GM21737 (cell line): ENCODE measurements at regions not wholly inside any gene's neighbourhood (a gene's known extent, or its start where the extent isn't known, plus 50 kb on each side); places are given as distances from the start of the nearest gene placed in this dataset.

Experiments used
- ATAC-seq: cut with Tn5 transposase; IDR thresholded peaks from one replicate; pipeline ENCODE4 v1.9.1; 2021; ENCODE audit warnings: mild to moderate bottlenecking, moderate library complexity; ENCODE audit not compliant: unreplicated experiment

DNA sequence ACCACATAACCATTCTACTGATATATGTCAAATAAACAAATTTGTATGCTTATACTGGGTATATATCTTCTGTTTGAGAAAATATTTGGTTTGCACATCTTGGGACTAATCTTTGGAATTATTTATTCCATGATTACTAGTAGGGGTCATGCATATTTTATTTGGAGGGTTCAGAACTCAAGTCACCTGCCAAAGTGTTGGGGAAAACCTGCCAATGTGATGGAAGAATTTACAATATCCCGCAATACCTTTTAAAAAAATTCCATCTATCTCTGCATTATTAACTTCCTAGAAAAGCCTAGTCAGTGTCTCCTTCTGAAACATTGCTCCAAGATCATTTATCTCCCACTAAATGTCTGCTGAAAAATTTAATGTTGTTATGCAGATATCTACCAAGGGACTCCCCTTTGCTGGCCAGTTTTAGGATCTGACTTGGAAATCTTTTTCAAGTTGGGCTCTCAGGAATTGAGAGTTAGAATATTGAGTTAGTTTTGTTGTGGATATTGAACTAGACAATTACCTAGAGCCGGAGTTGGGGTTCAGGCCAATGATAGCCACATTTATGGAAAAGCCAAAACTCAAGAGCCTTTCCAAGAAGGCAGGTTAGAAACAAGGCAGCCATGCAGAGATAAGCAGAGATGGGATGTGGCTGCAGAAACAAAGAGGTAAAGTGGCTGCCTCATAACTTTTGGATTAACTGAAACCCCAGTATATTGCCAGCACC lies 425.2 kb downstream of the ADAMTS20 start:
- no peak for ATAC-seq

- no peak for ATAC-seq
Measured at GRCh38 chr12:43123461-43123860, 428.5 kb downstream of the ADAMTS20 start.

GRCh38 chr12:43120150-43120549 lies 431.9 kb downstream of the ADAMTS20 start:
- no peak for ATAC-seq

DNA sequence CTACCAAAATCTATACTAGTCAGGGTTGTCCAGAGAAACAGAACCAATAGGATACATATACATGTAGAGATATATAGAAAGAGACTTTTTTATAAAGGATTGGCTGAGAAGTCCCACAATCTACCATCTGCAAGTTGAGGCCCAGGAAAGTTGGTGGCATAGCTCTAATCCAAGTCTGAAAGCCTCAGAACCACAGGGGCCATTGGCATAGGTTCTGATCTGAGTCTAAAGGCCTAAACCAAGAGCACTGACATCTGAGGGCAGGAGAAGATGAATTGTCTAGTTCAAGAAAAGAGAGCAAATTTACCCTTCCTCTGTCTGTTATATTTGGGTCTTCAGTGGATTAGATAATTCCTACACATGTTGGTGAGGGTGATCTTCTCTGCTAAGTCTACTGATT lies 433.1 kb downstream of the ADAMTS20 start:
- ATAC-seq = no peak

DNA sequence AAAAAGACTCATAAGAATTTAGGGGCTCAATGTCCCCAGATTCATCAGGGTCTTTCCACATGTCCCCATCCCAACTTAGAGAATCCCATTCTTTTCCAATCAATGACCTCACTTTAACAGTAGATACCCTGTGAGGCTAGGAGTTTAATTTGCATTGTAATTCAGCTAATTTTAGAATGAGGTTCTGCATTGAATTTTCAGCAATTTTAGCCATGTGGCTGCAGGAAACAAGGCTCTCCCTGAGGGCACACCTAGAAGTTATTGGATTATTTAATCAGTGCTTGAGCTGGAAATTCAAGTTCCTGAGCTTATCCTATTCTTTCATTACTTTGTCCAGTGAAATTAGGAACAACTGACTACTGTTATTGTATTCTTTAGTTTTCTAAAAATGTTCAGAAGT lies 433.8 kb downstream of the ADAMTS20 start:
- ATAC-seq = no peak

GRCh38 chr12:43117226-43117930 lies 434.6 kb downstream of the ADAMTS20 start:
- no peak for ATAC-seq

DNA sequence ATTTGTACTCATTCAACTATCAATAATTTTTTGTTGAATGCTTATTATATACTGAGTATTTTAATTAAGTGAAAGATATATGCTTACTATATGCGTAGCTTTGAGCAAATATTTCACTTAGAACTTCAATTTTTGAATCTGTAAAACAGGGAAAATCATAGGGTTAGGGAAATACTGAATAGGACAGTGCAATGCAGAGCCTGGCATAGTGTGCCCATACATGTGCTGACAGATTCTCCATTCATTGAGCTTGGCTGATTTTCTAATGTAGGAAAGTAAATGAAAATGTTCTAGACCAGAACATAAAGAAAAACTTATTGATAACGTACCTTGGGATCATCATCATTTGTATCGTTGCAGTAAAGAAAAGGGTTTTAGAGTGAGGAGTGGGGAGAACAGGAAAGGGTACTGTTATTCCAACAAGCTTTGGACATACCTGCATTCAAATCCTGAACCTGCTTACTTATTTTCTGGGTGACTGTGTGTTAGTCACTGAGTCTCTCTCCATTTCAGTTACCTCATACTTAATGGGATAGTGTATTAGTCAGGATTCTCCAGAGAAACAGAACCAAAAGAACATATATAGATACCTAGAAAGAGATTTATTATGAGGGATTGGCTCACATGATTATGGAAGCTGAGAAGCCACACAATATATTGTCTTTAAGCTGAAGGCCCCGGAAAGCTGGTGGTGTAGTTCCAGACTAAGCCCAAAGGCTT lies 436.4 kb downstream of the ADAMTS20 start:
- ATAC-seq = no peak

DNA sequence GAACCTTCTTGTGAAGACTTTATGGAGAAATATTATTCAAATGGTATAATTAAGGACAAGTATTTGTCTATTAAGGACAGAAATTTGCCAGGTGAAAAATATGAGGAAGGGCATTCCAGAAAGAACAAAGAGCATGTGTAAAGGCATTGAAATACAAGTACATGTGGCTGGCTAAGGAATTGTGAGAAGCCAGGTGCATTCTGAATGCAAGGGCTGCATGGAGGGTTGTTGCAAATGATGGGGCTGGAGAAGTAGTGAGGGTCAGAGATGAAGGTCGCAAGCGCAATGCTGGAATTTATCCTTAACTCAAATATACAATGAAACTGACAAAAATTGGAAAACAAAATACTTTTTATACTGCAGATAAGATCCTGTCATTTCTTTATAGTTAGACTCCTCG lies 437.7 kb downstream of the ADAMTS20 start:
- no peak for ATAC-seq

- ATAC-seq = no peak
Measured at GRCh38 chr12:43113616-43114015, 438.4 kb downstream of the ADAMTS20 start.

DNA sequence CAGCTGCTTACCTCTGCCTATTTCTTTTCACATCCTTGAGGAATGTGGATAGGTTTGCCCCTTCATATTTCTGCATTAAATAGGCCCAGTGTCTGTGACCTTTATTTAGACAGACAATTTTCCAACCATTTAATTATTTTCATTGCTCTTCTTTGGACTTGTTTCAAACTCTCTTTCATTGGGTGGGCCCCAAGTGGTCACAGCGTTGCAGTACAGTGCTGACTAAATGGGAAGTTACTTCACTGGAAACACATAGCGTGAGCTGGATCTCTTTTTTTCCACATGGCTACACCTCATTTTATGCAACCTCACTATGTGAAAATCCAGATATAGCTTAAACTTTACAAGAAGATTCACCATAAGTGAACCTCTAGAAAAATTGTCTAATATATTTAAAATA lies 438.9 kb downstream of the ADAMTS20 start:
- ATAC-seq = no peak

DNA sequence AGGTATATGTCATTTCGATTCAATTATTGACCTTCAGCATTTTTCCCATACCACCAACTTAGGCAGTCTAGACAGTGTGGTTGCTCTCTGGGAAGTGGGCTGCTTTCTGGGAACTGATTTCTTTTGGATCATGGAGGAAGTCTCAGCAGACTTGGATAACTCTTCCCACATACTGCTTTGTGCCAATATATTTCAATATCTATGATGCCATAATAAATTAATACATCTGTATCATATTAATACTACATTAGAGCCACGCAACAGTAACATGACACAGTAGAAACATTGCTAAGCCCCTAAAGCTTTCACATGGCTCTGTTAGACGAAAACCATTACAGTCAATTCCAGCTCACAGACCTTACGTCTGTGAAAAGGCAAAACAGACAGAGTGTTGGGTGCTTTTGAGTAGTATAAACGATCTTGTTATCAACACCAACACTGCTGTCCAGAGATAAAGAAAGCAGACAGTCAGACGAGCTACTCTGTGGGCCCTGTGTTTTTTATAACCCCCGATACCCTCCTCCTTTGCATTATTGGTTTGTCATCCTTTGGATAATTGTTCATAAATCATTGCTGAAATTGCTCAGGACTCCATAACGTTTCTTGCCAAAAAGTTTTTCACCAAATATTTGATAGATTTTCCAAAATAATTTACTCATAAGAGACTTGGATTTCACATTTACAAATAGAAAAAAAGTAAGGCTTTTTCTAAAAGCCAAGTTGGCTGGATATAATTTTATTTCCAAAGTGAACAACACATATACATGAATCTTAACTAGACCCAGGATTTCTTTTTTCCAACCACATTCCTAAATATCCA lies 439.7 kb downstream of the ADAMTS20 start:
- ATAC-seq = no peak

DNA sequence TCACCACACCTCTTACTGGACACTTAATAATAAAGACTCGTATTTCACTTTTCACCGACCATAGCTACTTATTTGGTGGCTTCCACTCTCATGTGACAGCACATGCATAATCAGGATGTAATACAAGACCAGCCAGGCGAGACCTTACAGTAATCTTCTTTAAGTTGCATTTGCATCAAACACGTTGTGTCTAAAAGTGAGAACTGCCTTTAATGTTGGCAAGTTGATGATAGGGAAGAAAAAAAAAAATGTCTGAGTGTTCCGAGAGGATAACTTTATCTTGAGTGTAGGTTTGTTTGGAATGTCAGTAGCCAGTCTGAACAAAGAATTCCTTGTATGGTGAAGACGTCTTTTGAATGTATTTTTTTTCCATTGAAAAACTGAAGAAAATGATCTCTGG lies 440.4 kb downstream of the ADAMTS20 start:
- no peak for ATAC-seq

GRCh38 chr12:43109631-43110345 lies 442.2 kb downstream of the ADAMTS20 start:
- no peak for ATAC-seq

DNA sequence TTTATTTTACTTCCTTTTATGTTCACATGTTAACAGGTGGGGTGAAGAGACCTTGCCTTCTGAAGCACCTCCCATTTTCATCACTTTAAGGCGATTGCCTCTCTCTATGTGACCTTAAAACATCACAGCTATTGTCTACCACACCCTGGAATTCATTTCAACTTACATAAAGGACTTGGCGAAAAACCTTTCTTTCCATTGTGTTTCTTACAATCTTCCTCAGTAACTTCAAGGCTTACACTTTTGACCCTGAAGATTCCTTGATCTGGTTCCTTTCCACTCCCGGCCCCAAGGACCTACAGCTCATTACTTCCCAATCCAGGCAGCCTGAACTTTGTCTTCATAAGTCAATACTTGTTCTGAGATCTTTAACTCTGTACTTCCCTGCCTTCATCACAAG lies 443.3 kb downstream of the ADAMTS20 start:
- ATAC-seq = no peak

DNA sequence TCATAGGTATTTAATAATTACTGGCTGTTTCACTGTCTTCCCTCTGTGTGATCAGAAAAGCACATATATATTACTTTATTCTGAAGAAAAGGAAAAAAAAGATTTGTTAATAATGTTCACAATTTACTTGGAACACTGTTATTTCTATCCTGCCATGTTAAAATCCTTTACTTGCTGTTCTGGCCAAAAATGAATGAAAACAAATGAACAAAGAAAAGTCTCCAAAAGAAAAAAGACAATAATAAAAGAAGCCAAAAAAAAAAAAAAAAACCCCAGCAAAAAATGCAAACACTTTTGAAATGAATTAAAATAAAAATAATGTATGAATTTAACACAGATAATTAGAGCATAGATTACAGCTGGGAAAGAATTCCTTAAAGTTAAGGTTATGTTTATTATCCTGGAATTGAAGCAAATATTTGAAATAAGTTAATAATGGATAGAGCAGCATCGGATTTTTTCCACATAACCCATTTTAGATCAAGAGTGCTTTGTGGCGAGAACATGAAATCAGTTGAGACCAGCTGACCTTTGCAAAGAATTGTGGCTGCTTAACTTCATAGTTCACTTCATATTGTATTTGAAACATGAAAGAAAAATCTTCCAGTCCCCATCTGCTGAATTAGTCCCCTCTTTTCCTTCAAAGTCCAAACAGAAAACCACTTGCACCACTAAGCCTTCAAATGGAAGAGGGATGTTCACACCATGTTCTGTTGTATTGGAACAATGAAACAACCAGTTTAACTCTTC lies 444.8 kb downstream of the ADAMTS20 start:
- no peak for ATAC-seq

DNA sequence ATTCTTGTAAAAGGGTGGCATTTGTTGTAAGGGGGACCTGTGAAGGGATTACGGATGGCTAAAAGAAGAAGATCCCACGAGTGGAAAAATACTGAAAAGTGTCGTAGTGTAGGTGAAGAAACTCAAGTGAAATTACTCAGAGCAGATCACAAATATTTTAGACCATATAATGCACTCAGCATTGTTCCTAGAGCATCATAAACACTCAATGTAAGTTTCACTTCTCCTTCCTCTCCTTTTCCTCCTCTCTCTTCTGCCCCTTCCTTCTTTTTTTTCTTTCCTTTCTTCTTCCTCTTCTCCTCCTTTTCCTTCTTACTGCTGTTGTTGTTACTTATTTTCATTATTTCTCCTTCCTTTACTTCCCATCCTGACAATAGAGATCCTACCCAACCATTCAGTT lies 445.6 kb downstream of the ADAMTS20 start:
- ATAC-seq = no peak

DNA sequence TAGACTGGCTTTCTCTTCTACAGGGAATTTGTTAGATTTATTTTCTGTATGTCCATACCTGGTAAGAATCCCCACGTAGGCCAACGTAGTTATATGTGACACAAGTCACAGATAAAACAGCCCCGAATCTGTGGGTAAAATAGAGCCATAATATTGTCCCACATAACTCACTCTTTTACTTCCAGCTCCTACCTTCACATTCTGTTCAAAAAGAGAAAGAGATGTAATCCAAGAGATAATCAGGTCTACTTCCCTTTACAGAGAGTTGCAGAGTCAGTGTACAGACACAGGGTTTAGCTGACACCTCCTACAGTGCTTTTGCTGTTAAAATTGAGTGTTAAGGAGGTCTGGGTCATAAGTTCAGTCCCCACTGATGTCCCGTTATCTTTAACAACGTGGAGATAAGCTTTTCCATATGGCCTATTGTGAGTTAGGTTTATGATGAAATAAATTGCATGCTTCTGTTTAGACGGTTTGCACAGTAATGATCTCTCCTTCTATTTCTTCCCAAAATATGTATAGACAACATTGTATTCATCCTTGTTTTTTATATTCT lies 446.5 kb downstream of the ADAMTS20 start:
- ATAC-seq = no peak

DNA sequence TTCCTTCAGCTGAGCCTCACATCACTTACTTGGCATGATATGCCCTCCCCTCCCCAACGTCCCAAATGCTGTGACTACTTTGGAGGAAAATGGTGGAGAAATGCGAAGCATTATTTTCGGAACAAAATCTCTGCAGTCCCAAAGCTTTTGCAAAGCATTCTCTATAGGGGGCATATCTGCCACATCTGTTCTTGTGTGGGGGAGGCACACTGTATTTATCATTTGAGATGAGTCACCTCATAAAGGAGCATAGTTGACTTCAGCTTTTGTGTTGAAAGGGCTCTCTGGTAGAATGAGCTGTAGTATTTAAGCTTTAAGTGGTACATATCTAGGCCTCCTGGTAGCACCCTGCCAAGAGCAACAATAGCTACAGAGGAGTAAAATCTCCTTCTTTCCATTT lies 447.5 kb downstream of the ADAMTS20 start:
- no peak for ATAC-seq

DNA sequence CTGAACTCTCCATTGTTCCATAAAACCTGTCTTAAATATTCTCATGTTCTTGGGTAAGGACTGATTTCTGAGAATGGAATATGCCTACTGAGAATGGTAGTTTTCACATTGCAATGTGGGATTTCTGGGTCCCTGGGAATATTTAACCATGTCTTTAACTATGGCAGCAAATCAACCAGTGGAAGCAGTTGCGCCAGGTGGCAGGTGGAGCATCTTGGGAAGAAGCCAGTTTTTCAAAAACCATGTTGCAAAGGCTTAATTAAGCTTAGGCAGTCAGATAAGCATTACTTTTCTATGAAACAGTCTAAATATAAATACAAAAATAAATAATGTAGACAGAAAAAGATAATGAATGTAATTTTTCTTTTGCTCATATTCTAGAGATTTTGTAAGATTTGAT lies 448.1 kb downstream of the ADAMTS20 start:
- ATAC-seq = no peak
